HL-60 (cell line): ENCODE measurements at regions not wholly inside any gene's neighbourhood (a gene's known extent, or its start where the extent isn't known, plus 50 kb on each side); places are given as distances from the start of the nearest gene placed in this dataset.

ENCODE experiments used
- GABPA ChIP-seq: IDR thresholded peaks from 2 replicates; pipeline ENCODE4 v1.6.1; 2012; ENCODE audit warnings: low read depth
- POLR2AphosphoS5 ChIP-seq: IDR thresholded peaks from 2 replicates; pipeline ENCODE4 v1.6.1; 2012; ENCODE audit warnings: low read depth
- TF ChIP-seq, protein P1 (sequence below): IDR thresholded peaks from one replicate; pipeline ENCODE4 v1.5.1; 2011; ENCODE audit warnings: low read length, control low read depth, inconsistent platforms; ENCODE audit not compliant: insufficient read depth
- TF ChIP-seq, protein P2 (sequence below): IDR thresholded peaks from 2 replicates; pipeline ENCODE4 v1.6.1; 2012; ENCODE audit warnings: low read depth; ENCODE audit not compliant: insufficient replicate concordance

DNA sequence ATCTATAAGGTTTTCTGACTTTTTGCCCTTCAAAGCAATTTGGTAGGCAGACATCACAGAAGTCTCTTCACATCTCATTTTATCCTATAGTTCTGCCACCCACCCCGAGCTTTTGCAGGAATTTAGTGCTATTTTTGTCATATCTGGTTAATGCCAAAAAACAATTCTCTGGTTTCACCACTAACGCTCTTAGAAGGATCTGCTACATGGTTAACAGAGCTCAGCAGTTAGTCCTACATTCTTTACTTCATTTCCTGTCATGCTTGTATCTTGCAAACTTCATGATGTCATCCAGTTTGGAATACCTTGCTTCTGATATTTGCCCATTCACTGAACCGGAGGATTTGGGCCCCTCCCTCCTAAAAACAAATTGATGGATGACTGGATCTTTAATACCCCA is 116.8 kb upstream of the SERPINE2 start:
- TF ChIP-seq, protein P1, sequence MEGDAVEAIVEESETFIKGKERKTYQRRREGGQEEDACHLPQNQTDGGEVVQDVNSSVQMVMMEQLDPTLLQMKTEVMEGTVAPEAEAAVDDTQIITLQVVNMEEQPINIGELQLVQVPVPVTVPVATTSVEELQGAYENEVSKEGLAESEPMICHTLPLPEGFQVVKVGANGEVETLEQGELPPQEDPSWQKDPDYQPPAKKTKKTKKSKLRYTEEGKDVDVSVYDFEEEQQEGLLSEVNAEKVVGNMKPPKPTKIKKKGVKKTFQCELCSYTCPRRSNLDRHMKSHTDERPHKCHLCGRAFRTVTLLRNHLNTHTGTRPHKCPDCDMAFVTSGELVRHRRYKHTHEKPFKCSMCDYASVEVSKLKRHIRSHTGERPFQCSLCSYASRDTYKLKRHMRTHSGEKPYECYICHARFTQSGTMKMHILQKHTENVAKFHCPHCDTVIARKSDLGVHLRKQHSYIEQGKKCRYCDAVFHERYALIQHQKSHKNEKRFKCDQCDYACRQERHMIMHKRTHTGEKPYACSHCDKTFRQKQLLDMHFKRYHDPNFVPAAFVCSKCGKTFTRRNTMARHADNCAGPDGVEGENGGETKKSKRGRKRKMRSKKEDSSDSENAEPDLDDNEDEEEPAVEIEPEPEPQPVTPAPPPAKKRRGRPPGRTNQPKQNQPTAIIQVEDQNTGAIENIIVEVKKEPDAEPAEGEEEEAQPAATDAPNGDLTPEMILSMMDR, result no peak
- TF ChIP-seq, protein P2, sequence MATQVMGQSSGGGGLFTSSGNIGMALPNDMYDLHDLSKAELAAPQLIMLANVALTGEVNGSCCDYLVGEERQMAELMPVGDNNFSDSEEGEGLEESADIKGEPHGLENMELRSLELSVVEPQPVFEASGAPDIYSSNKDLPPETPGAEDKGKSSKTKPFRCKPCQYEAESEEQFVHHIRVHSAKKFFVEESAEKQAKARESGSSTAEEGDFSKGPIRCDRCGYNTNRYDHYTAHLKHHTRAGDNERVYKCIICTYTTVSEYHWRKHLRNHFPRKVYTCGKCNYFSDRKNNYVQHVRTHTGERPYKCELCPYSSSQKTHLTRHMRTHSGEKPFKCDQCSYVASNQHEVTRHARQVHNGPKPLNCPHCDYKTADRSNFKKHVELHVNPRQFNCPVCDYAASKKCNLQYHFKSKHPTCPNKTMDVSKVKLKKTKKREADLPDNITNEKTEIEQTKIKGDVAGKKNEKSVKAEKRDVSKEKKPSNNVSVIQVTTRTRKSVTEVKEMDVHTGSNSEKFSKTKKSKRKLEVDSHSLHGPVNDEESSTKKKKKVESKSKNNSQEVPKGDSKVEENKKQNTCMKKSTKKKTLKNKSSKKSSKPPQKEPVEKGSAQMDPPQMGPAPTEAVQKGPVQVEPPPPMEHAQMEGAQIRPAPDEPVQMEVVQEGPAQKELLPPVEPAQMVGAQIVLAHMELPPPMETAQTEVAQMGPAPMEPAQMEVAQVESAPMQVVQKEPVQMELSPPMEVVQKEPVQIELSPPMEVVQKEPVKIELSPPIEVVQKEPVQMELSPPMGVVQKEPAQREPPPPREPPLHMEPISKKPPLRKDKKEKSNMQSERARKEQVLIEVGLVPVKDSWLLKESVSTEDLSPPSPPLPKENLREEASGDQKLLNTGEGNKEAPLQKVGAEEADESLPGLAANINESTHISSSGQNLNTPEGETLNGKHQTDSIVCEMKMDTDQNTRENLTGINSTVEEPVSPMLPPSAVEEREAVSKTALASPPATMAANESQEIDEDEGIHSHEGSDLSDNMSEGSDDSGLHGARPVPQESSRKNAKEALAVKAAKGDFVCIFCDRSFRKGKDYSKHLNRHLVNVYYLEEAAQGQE, result no peak
- TF ChIP-seq GABPA (no peak), POLR2AphosphoS5 (no peak)
